Bronchial epithelial cell (primary cell): ENCODE measurements at regions not wholly inside any gene's neighbourhood (a gene's known extent, or its start where the extent isn't known, plus 50 kb on each side); places are given as distances from the start of the nearest gene placed in this dataset.
"Not testable (repeated sequence)": the region's sequence is repeated elsewhere in the genome, so short reads cannot be mapped to it uniquely, and the experiment has no call there.

Experiments used
- DNase-seq: peaks from one replicate; pipeline ENCODE4 v3.0.0-alpha.2; 2010; ENCODE audit warnings: low read depth
- FAIRE-seq: peaks from 2 replicates; lab custom pipeline; 2011; peaks lifted over from hg19 to GRCh38; lab: Jason Lieb, UNC
- H3K27me3 ChIP-seq: 2 replicates; pipeline ENCODE4 v1.5.1; 2011; ENCODE audit warnings: low read length; ENCODE audit not compliant: control insufficient read depth, insufficient read depth
- H3K36me3 ChIP-seq: 2 replicates; pipeline ENCODE4 v1.5.1; 2011; ENCODE audit warnings: low read length; ENCODE audit not compliant: control insufficient read depth, insufficient read depth
- H3K4me3 ChIP-seq: 2 replicates; pipeline ENCODE4 v1.5.1; 2011; ENCODE audit warnings: mild to moderate bottlenecking, low read depth, low read length, control low read depth
- CTCF ChIP-seq: IDR thresholded peaks from 2 replicates; pipeline ENCODE4 v1.5.1; 2011; ENCODE audit warnings: mild to moderate bottlenecking, moderate library complexity, low read length, control low read depth, inconsistent platforms; ENCODE audit not compliant: insufficient read depth, severe bottlenecking

GRCh38 chr19:30955112-30956104 is 393.8 kb downstream of the TSHZ3 start:
- H3K27me3 ChIP-seq = no peaks in the 10 kb centered on the region
- no peak for FAIRE-seq
- H3K36me3 ChIP-seq = no peaks in the 10 kb centered on the region
- no peak for DNase-seq
- H3K4me3 ChIP-seq = no peak overlapping the region
- no peak for TF ChIP-seq CTCF

GRCh38 chr19:30944276-30944932 is 404.8 kb downstream of the TSHZ3 start:
- not testable (repeated sequence) for H3K36me3 ChIP-seq, H3K27me3 ChIP-seq

GRCh38 chr19:30943101-30943843 is 406.0 kb downstream of the TSHZ3 start:
- no peak overlapping the region for H3K4me3 ChIP-seq
- DNase-seq = no peak
- no peak for TF ChIP-seq CTCF
- H3K27me3 ChIP-seq = no peaks in the 10 kb centered on the region
- H3K36me3 ChIP-seq = no peaks in the 10 kb centered on the region
- no peak for FAIRE-seq

More at GRCh38 chr19:30944276-30944932, 404.8 kb downstream of the TSHZ3 start:
- H3K4me3 ChIP-seq, FAIRE-seq, DNase-seq: not testable (repeated sequence)

DNA sequence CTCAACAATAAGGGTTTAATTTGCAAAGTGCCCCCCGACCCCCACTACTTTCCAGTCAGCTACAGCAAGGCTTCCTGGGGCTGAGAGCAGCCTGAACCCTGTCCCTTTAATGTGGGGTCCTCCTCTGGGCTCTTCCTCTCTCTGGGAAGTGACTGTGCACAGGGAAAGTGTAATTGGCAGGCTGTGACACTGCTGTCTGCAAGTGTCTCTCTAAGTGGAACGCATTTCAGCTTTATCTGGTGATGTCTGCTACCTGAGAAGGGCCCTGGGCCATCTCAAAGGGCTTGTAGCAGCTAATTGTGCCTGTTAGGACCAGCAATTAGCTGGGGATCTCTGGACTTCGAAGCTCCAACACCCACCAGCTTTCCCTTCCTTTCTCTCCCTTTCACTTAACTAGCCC is 406.6 kb downstream of the TSHZ3 start:
- Histone ChIP-seq H3K36me3 (no peaks in the 10 kb centered on the region), H3K4me3 (no peak overlapping the region), H3K27me3 (no peaks in the 10 kb centered on the region)
- no peak for TF ChIP-seq CTCF
- FAIRE-seq (no peak), DNase-seq (no peak)

DNA sequence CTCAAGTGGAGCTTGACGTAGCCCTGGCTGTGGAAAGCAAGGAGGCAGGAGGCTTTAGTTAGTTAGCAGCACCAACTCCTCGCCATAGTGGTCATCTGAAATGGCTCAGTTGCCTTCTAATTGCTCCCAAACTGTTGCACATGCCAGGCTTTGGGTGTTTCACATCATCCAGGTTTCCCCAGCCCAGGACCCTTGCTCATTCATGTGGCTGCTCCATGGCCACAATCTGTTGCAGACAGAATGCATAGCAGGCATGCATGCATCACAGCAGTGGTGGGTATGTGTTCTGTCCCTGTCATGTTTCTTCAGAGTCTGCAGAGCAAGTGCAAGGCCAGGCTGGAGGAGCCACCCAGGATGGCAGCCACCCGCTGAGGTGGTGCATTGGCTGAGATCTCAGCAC is 407.6 kb downstream of the TSHZ3 start:
- no peaks in the 10 kb centered on the region for H3K36me3 ChIP-seq

More for the DNA sequence above, 407.6 kb downstream of the TSHZ3 start:
- no peak for FAIRE-seq
- TF ChIP-seq CTCF = no peak
- no peaks in the 10 kb centered on the region for H3K27me3 ChIP-seq
- DNase-seq = no peak
- no peak overlapping the region for H3K4me3 ChIP-seq
